K562 (cell line): ENCODE measurements at regions not wholly inside any gene's neighbourhood (a gene's known extent, or its start where the extent isn't known, plus 50 kb on each side); places are given as distances from the start of the nearest gene placed in this dataset.

Source experiments
- ELF1 ChIP-seq: fragments of 200-800 bp; sonication (Bioruptor generic); IDR thresholded peaks from 2 replicates; pipeline ENCODE4 v1.6.1; 2016; ENCODE audit warnings: missing genetic modification characterization, missing compliant biosample characterization
- HNRNPUL1 ChIP-seq: fragments of 200-400 bp; formaldehyde crosslinking; IDR thresholded peaks from 2 replicates; pipeline ENCODE4 v1.6.1; 2017; ENCODE audit warnings: low read length
- KHSRP ChIP-seq: fragments of 450-650 bp; IDR thresholded peaks from 2 replicates; pipeline ENCODE4 v1.6.1; 2017
- NFE2L1 ChIP-seq: fragments of 450-650 bp; IDR thresholded peaks from 2 replicates; pipeline ENCODE4 v1.6.1; 2016; ENCODE audit warnings: missing genetic modification characterization, low read depth, mild to moderate bottlenecking, missing compliant biosample characterization, moderate library complexity, borderline replicate concordance
- NFIC ChIP-seq: fragments of 450-650 bp; IDR thresholded peaks from 2 replicates; pipeline ENCODE4 v1.6.1; 2017; ENCODE audit warnings: mild to moderate bottlenecking, inconsistent platforms
- POLR2AphosphoS2 ChIP-seq: IDR thresholded peaks from 2 replicates; pipeline ENCODE4 v1.6.1; 2012; ENCODE audit warnings: low read length, improper control_type of control experiment
- SMARCA4 ChIP-seq: fragments of 450-650 bp; IDR thresholded peaks from 2 replicates; pipeline ENCODE4 v1.6.1; 2016
- SMC3 ChIP-seq: conservative IDR thresholded peaks from 2 replicates; pipeline ENCODE4 v1.6.1; 2011; ENCODE audit warnings: low read depth, low read length, improper control_type of control experiment; ENCODE audit not compliant: insufficient read depth
- SUPT5H ChIP-seq: fragments of 450-650 bp; IDR thresholded peaks from 2 replicates; pipeline ENCODE4 v1.6.1; 2016
- ZNF830 ChIP-seq: fragments of 250-450 bp; sonication (Bioruptor Pico); IDR thresholded peaks from 2 replicates; pipeline ENCODE4 v1.5.0; 2021; ENCODE audit warnings: mild to moderate bottlenecking
- TF ChIP-seq, protein P1 (sequence below), 3 experiments: IDR thresholded peaks in 2 of 3; conservative IDR thresholded peaks in 1 of 3; 2 replicates each; pipeline ENCODE4 v1.5.1; 2011 to 2012; ENCODE audit warnings: low read length in 3 of 3, mild to moderate bottlenecking in 3 of 3, control low read depth in 2 of 3, improper control_type of control experiment in 1 of 3, inconsistent platforms in 1 of 3, low read depth in 1 of 3, mixed read lengths in 1 of 3, moderate library complexity in 1 of 3; ENCODE audit not compliant: insufficient read depth in 2 of 3
- TF ChIP-seq, protein P2 (sequence below): sonication (generic); formaldehyde crosslinking; IDR thresholded peaks from 2 replicates; pipeline ENCODE4 v1.9.0; 2022; ENCODE audit warnings: mild to moderate bottlenecking, missing genetic modification reagents

DNA sequence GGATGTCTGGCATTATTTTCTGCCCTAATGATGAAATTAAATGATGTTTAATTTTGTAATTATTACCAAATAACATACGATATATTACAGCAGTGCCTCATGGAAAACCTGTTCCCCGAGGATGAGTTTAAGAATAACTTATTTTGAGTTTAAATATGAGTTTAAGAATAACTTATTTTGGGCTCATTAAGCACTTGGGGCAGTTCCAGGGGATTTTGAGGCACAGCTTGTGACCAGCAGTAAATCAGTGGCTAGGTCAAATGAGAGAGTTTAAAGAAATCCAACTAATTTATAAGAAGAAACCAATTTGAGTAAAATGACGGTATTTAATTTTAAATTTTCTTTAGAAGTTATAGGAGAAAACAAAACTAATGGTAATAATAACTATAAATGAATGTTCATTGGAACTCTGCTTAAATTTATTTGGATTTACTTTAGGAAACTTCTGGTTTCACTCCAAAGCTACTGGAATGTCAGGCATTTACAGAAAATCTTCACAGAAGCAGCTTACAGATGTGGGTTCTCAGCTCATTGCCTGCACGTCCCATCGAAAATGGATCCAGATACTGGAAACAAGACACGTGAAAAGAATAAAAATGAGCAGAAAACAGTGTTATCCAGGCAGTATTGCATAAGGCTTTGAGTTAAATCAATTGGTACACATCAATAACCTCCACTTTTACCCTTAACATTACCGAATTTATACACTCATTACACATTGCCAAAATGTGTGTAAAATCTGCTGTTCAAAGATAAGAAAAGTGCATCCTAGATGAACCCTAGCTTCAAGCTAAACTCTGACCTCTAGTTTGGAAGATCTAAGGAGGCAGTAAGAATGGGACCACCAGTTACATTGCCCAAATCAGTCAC lies 784.5 kb upstream of the IGFBP3 start:
- TF ChIP-seq KHSRP (no peak), SMC3 (no peak), HNRNPUL1 (no peak), NFIC (no peak), ZNF830 (CRISPR knock-in tag) (no peak), SUPT5H (no peak), ELF1 (tag) (no peak), POLR2AphosphoS2 (no peak), NFE2L1 (tag) (no peak), SMARCA4 (no peak)
- TF ChIP-seq, protein P1, sequence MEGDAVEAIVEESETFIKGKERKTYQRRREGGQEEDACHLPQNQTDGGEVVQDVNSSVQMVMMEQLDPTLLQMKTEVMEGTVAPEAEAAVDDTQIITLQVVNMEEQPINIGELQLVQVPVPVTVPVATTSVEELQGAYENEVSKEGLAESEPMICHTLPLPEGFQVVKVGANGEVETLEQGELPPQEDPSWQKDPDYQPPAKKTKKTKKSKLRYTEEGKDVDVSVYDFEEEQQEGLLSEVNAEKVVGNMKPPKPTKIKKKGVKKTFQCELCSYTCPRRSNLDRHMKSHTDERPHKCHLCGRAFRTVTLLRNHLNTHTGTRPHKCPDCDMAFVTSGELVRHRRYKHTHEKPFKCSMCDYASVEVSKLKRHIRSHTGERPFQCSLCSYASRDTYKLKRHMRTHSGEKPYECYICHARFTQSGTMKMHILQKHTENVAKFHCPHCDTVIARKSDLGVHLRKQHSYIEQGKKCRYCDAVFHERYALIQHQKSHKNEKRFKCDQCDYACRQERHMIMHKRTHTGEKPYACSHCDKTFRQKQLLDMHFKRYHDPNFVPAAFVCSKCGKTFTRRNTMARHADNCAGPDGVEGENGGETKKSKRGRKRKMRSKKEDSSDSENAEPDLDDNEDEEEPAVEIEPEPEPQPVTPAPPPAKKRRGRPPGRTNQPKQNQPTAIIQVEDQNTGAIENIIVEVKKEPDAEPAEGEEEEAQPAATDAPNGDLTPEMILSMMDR (IDR thresholded peaks at IDR 0.05 in 2 of 3, conservative IDR thresholded peaks at IDR 0.05 in 1 of 3; ENCODE audit: insufficient read depth in 2 of 3, low read depth in 1 of 3, low read length in 3 of 3), result no peak
- TF ChIP-seq, protein P2, sequence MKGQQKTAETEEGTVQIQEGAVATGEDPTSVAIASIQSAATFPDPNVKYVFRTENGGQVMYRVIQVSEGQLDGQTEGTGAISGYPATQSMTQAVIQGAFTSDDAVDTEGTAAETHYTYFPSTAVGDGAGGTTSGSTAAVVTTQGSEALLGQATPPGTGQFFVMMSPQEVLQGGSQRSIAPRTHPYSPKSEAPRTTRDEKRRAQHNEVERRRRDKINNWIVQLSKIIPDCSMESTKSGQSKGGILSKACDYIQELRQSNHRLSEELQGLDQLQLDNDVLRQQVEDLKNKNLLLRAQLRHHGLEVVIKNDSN (CRISPR knock-in tag), result no peak
